ENCODE measurements at regions not wholly inside any gene's neighbourhood (a gene's known extent, or its start where the extent isn't known, plus 50 kb on each side); places are given as distances from the start of the nearest gene placed in this dataset.
"Not testable (repeated sequence)": the region's sequence is repeated elsewhere in the genome, so short reads cannot be mapped to it uniquely, and the experiment has no call there.

DNA sequence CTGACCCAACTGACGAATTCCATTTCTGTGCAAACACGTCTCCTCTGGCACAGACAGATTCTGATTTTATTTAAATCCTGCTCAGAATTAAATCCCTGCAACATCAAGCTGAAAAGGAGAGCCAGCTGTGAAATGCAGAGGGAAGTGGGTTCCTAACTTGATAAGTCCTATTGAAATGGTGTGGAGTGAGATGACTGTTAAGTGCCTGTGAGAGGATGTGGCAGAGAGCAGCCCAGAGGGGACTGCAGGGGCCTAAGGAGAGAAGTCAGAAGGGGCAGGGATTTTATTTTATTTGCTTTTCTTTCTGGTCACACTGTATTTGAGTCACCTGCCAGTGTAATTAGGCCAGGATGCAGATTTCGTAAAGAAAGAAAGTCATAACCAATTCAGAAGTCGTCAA is 277.4 kb downstream of the NKX6-1 start:
- no peak for DNase-seq (ENCODE audit: low spot score)

DNA sequence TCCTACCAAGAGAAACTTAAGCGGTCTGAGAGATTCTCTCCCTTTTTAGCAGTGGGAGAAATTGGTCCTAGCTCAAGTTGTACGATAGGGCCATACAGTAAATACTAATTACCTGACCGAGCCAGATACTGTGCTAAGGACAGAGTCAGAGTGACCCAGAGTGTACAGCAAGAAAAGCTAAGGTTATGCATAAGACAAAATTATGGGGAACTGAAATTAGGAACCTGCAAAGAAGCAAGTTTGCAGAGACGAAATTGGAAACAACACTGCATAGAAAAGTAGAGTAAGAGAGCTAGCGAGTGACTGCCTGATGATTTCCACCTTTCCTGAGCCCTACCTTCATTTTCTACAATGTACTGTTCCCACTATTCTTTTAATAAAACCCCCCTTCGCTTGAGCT is 278.1 kb downstream of the NKX6-1 start:
- DNase-seq (ENCODE audit: low spot score), result no peak

DNA sequence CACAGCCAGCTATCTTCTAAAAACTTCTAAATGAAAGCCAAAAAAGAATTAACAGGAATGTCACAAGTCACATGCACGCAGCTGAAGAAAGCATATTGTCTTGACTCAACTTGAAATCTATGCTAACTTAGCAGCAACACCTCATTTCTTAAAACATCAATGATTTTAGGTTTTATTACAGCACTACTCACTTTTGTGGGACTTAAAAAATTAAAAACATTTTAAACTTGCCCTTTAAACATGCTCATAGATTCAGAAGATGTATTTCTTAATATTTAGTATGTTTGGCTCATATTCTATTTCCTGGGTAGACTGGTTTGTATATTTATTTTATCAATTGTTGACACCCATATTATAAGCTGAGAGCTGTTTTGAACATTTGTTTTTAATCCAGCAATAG is 279.4 kb downstream of the NKX6-1 start:
- DNase-seq (ENCODE audit: low spot score), result no peak

DNA sequence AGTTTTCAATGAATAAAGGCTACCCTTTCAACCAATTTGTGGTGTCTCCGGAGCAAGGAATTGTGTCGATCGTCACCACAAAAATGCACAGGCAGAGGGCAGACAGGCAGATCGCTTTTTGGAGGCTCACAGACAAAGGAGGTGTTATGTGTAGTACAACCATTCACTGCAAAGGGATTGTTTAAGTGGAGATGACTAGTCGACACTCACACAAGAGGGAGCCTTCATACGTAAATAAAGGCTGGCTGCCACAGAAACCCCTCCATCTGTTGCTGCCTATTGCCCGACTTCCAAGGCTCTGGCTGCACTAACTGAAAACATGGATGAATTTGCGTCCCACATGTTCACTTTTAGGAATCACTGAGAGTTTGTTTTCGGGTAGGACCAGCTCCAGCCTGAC is 281.1 kb downstream of the NKX6-1 start:
- DNase-seq (ENCODE audit: low spot score), result peak; percentile 8

DNA sequence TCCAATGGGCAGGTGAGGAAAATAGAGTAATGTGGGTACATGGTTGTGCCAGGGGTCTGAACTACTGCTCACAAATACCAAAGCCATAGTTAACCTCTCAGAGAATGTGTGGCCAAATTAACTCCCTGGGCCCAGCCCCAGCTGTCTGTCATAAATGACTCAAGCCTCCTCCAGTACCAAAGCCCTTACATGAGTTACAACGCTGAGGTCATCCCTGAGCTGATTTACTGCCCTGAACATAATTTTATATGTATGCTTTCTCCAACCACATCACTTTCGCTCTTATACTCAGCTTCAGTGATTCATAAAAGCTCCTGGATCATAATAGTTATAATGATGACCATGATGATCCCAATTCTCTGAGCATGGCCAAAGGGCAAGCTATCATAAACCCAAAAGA is 283.9 kb downstream of the NKX6-1 start:
- DNase-seq (ENCODE audit: low spot score), result no peak

DNA sequence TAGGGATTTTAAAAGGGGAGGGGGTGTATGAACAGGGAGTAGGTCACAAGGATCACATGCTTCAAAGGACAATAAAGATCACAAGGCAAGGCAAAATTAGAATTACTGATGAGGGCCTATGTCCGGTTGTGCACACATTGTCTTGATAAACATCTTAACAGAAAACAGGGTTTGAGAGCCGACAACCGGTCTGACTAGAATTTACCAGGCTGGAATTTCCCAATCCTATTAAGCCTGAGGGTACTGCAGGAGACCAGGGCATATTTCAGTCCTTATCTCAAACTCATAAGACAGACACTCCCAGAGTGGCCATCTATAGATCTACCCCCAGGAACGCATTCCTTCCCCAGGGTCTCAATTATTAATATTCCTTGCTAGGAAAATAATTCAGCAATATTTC is 292.9 kb downstream of the NKX6-1 start:
- DNase-seq (ENCODE audit: low spot score), result not testable (repeated sequence)

DNA sequence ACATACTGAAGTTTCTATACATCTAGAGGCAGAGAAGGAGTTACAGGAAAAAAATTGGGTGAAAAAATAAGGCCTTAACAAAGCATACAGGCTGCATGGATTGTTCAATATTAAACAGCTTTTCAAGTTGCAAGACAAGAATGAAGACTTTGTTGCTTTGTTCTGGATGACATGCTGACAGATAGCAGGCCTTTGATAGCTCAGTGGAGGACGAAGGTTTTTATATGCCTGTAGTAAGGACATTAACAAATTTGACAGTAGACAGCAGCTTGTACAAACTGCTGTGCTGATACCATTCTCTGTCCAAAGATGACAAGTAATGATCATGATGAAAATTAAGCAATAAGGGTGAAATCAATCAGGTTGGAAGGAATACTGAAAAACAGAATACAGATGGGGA is 309.9 kb downstream of the NKX6-1 start:
- DNase-seq (ENCODE audit: low spot score), result no peak

DNA sequence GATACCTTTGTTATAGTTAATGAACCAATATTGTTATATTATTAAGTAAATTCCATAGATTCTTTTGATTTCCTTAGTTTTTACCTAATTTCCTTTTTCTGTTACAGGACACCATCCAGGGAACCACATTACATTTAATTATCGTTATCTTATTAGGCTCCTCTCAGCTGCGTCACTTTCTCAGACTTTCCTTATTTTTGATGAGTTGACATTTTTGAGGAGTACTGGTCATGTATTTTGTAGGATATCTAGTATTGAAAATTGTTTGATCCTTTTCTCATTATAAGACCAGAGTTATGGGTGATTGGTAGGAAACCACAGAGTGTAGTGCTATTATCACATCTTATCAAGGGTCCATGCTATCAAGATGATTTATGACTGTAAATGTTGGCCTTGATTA is 319.7 kb downstream of the NKX6-1 start:
- no peak for DNase-seq (ENCODE audit: low spot score)

DNA sequence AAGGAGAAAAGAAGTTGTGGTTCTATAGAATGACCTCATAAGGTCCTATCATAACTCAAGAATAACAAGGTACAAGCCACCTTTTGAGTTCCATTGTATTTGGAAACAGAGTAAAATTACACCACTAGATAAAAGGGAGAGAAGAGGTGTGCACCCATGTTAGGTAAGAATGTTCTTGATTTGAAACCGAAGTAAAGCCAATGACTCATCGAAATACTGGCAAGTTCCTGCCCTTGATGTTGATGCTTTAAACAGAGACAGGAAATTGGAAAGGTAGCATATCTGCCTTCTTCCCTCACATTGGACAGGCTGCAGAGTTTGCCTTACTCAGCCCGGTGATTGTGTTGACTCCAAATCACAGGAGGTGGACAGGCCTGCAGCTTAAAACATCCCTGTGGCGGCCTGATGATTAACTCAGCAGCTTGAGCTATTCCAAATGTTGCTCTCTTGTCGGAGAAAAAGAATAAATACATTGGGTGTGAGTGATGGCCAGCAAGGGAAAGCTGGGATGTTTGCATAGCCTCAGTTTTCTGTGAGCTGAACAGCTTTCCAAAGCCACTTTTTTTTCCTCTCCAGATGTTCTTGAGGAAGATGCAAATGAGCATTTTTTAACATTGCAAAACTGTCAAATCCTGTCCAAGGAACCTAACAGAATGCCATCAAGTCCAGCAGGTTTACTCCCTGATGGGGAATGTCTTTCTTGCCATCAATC is 321.1 kb downstream of the NKX6-1 start:
- DNase-seq (ENCODE audit: low spot score), result no peak

DNA sequence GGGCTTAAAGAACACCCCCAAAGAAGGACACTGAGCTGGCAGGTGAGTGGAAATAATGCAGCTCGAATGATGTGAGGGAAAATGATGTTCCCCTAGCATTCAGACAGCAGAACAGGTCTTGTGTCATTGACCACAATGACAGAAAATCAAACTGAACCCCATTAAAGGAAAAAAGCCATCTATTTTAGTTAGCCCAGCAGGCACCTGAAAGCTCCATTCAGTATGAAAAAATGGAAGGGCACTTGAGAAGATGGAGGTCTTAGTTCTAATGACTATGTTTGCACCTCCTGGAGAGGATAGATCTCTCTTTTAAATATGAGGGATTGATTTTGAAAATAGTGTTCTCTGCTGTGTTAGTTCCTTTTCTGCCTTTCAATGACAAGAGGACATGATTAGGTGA is 323.1 kb downstream of the NKX6-1 start:
- DNase-seq (ENCODE audit: low spot score), result no peak

DNA sequence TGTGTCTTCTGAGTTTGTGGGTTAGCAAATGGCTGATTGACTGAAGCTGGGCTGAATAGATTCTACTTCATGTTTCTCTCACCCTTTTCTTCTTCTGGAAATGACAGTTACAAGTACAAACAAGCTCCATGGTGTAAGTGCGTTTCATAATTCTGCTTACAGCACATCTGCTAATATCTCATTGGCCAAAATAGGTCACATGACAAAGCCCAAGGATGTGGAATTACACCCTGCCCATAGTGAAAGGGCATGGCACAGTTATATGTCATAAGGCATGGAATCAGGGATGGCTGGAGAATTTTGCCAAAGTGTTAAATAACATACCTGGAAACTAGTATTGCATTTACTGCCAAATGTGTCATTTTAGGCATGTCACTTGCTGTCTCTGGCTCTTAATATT is 327.2 kb downstream of the NKX6-1 start:
- no peak for DNase-seq (ENCODE audit: low spot score)

DNA sequence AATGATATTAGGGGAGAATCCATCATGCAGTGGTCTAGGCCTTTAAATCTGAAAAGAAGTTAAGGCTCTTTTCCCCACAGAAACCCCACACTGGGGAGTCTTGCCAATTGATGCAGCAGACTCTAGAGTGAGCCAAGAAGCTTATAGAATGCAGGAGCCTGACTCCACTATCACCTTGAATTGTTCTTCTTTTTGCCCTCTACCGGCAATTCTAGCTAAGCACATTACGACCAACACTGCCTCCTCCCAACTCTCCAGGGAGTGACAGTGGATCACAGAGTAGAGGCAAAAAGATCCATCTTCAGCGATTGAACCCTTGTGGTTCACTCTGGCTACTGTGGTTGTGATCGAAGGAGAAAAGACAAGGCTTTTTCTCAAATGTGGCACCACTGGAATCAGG is 331.5 kb downstream of the NKX6-1 start:
- no peak for DNase-seq (ENCODE audit: low spot score)

DNA sequence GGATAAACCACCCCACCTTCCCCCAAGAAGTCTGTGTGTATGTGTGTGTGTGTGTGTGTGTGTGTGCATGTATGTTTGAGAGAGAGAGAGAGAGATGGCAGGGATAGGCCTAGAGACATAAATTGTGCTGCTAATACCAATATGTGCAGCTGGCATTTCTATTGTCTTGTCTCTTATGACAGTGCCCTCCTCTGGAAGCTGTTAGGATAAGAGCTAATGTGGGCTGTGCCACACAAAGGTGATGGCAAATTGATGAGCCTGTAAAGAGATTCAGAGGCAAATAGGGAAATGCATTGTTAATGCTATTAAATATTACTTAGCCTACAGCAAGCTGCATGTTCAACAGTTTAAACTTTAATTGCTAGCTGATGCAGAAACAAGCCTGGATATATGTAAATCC is 332.0 kb downstream of the NKX6-1 start:
- no peak for DNase-seq (ENCODE audit: low spot score)

DNA sequence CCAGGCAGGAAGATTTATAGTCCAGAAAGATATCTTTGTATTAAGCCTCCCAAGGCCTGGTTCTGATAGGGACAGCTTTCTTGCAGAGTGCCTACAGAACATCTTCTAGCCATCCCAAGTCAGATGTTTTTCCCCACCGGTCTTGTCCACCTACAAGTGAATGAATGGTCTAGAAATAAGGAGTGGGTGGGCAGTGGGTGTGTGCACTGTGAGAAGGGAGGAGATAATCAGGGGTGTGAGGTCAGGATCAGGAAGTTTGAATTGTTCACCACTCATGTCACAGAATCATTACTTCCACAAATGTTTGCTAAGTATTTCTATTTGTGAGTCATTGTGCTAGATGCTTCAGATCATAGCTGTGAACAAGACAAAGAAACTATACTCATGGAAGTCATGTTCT is 332.6 kb downstream of the NKX6-1 start:
- DNase-seq (ENCODE audit: low spot score), result no peak

DNA sequence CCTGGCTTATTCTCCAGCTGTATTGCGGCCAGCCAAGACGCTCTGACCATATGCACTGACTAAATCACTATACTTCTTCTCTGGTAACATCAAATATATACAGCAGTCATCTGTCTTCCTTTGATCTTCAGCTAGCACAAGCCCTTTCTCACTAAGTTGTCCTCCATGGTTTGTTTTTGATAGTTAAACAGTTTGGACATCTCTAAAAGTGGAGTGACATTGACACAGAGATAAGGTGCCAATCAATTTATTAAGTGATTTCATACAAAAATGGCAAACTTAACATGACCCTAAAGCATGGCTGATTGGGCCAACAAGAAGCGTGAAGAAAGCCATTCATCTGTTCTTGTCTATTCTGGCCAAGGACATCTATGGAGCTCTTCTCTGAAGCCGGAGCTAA is 334.9 kb downstream of the NKX6-1 start:
- no peak for DNase-seq (ENCODE audit: low spot score)

DNA sequence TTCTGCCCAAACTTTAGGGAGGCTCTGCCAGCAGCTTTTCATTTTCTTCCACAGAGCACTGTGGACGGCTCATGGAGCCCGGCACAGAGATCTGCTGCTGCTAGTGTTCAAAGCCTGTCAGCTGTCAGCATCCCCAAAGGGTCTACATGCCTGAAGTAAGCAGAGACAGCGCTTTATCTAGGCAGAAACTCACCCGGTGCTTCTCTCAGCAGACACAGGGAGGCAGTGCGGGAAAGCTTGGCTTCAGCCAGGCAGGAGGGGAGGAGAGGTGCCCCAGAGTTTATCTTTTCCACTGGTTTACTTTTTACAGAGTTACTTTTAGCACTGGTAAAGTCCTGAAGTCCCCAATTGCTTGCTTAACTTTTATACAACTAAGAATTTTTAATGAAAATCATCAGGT is 339.3 kb downstream of the NKX6-1 start:
- DNase-seq (ENCODE audit: low spot score), result no peak

DNA sequence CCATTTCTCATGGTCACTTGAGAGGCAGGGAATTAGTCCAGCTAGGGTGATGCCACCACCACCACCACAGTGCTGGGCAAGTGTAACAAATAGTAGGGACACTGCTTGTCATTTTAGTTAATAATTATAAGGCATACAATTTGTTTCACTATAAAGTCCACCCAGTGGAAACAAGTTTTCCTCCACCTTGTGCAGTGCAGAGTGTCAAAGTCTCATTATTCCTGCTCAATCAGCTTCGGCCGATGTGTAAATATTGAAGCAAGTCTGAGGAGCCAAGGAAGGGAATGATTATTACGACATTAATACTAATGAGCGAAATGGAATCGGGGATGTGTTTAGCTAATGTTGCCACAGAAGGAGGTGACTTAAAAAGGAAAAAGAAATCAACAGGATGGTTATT is 340.4 kb downstream of the NKX6-1 start:
- no peak for DNase-seq (ENCODE audit: low spot score)

DNA sequence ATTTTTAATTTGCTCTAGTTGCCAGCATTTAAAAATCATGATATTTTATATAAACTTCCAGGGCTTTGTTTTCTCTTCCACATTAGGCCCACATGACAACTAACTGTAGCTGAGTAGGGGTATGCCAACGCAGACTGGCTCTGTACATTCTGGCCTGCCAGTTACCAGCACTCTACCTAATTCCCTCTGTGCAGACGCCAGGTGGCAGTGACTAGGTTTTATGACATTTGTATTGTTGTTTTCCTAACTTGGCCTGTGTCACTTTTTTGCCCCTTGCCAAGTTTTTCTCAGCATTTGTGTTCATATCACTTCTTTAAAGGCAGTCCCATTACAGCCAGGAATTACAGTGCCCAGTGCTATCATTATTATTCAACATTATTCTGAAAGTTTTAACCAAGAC is 347.5 kb downstream of the NKX6-1 start:
- no peak for DNase-seq (ENCODE audit: low spot score)

DNA sequence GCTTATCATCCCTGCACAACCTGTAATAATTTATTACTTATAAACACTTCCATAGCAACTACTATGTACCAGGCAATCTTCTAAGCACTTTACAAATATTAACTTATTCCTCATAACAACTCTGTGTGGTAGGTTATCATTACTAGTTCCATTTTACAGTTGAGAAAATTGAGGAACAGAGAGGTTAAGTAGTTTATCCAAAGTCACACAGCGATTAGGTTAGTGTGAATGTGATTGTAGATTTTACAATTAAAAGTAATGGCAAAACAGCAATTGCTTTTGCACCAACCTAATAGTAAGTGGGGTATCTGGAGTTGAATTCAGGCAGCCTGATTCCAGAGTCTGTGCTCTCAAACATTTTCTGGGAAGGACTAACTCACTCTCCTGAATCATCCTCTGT is 348.9 kb downstream of the NKX6-1 start:
- no peak for DNase-seq (ENCODE audit: low spot score)

DNA sequence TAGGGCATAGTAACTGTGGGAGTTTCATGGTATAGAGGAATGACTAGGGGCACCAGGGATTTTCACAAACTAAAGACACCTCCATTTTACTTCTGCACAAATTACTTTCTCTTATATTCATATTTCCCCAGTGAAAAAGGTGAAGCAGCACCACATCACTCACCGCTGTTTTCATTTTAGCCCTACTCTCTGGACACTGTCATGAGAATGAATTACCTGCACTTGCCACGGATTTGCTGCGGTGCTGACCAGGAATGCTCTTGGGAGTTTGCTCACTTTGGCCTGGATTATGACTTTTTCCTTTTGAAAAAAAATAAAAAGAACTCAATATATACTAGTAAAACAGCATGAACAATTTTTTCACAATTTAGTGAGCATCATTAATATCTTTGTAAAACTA is 351.3 kb downstream of the NKX6-1 start:
- DNase-seq (ENCODE audit: low spot score), result no peak

DNA sequence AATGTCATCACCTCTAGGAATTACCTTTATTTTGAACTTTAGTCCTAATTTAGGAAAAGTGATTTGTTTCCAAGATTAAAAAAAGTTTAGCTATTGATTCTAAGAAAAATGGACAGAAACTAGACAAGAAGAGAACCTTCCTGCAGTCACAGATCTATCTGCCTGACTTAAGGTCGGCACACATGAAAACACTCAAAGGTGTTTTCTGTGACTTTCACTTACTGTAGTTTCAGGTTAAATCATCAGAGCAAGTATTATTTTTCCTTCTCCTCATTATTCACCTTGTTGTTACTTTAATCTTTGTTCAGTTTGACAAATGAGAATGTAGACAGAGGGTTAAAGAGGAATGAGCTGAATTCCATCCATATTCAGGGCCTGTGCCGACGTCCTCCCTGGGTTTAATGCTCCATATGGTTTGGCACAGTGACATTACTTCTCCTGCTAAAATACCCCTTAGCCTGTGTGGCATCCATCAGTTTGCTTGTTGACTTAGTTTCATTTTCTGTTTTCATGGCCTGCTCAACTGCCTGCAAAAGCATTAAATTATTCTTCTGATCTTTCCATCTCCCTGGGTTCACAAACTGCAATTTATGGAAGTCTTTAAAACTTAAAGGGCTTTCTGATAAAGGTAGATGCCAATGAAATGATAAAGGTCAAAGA is 352.7 kb downstream of the NKX6-1 start:
- DNase-seq (ENCODE audit: low spot score), result no peak

DNA sequence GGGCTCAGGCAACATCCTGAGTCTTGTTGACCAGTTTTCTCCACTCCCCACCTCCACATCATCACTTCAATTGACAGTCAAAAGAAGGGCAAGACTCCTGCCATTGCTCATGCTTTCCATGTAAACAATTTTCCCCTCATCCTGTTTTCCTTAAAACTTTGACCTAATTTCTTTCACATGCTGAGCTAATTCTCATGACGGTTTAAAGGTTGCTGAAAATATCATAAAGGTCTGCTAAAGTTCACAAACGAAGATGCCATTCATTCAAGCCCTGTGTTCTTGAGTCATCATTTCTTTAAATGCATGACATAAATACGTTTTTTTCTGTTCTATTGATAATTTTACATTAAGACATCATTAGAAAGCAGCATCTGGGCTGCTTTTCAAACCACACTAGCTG is 353.9 kb downstream of the NKX6-1 start:
- DNase-seq (ENCODE audit: low spot score), result no peak

DNA sequence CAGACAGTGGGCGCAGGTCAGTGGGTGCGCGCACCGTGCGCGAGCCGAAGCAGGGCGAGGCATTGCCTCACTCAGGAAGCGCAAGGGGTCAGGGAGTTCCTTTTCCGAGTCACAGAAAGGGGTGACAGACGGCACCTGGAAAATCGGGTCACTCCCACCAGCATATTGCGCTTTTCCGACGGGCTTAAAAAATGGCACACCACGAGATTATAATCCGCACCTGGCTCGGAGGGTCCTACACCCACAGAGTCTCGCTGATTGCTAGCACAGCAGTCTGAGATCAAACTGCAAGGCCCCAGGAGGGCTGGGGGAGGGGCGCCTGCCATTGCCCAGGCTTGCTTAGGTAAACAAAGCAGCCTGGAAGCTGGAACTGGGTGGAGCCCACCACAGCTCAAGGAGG is 372.2 kb downstream of the NKX6-1 start:
- not testable (repeated sequence) for DNase-seq (ENCODE audit: low spot score)
